ENCODE measurements at regions not wholly inside any gene's neighbourhood (a gene's known extent, or its start where the extent isn't known, plus 50 kb on each side); places are given as distances from the start of the nearest gene placed in this dataset.

DNA sequence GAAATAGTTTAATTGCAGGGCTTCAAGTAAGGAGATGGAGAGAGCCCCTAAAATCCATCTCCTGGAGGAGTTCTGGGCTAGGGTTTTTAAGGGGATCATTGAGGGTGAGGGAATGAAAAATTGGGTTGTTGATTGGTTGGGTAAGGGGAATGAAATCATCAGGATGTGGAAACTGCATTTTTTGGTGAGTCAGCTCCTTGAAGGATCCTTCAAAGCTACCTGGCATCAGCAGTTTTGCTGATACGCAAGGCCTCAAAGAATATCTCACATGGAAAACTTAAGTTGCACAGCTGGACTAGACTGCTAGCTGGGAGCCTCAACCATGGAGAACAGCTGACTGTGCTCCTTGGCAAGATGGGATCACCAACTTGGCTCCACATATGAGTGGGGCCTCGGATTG, 136.7 kb downstream of the FGF10 start:
- no peak for ATAC-seq (replicated peaks)
- Mint-ChIP-seq H3K27me3 (no peaks in the 10 kb centered on the region), H3K27ac (no peak overlapping the region), H3K9me3 (peaks cover 2 to 4% of the 10 kb centered on the region in 2 donors), H3K36me3 (no peaks in the 10 kb centered on the region), H3K4me3 (no peak overlapping the region), H3K4me1 (no peaks in the 10 kb centered on the region)
- no peak for DNase-seq

DNA sequence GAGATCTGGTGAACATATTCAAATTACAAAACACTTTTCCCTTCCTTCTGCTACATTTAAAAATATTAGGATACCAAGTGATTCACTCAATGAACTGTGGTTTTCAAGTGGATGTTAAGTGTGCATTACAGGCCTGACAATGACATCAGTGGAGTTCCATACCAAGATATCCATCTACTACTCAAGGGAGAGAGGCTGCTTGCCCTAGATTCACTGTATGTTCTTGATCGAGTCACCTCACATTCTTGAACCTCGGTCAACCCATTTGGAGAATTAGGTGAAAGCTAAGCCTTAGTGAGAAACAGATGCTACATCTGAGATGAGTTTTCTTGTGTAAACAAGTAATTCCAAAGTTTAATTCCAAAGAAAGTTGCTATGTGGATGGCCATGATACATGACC, 142.2 kb downstream of the FGF10 start:
- ATAC-seq (replicated peaks) (no peak), DNase-seq (no peak)
- H3K27ac Mint-ChIP-seq, result no peak overlapping the region
- H3K9me3 Mint-ChIP-seq, result peaks cover 4% of the 10 kb centered on the region in 2 donors
- H3K36me3 Mint-ChIP-seq, result no peaks in the 10 kb centered on the region
- H3K4me3 Mint-ChIP-seq, result no peak overlapping the region
- H3K4me1 Mint-ChIP-seq, result no peaks in the 10 kb centered on the region
- H3K27me3 Mint-ChIP-seq, result no peaks in the 10 kb centered on the region

DNA sequence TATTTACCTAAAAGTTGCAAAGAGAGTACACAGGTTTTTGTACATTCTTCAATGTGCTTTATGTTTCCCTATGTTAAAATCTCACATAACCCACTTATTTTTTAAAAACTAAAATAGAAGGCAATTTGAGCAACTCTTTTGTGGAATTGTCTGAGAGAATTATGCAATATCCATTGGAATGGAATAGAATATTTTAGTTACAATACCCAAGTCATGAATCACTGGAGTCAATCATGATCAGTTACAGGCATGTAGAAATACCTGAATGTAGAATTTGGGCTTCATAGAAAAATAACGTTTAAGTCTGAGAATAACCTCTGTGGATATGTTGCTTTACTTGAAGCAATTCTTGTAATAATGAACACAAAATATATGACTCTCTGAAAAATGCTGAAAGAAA, 143.3 kb downstream of the FGF10 start:
- Mint-ChIP-seq H3K36me3 (no peaks in the 10 kb centered on the region), H3K27ac (no peak overlapping the region), H3K4me3 (no peak overlapping the region), H3K27me3 (no peaks in the 10 kb centered on the region), H3K9me3 (peaks cover 4% of the 10 kb centered on the region in 2 donors), H3K4me1 (no peaks in the 10 kb centered on the region)
- no peak for ATAC-seq (replicated peaks)
- no peak for DNase-seq

DNA sequence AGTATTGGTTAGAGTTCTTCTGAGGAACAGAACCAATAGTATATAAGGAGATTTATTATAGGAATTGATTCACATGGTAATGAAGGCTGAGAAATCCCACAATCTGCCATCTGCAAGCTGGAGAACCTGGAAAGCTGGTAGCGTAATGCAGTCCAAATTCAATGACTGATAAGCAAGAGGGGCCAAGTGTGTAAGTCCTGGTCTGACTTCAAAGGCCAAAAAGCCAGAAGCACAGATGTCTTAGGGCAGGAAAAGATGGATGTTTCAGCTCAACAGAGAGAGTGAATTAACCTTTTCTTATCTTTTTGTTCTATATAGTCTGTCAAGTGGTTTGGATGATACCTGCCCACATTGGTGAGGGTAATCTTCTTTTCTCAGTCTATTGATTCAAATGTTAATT, 146.4 kb downstream of the FGF10 start:
- no peaks in the 10 kb centered on the region for H3K27me3 Mint-ChIP-seq
- H3K36me3 Mint-ChIP-seq, result no peaks in the 10 kb centered on the region
- H3K4me3 Mint-ChIP-seq, result no peak overlapping the region
- peaks cover 0 to 2% of the 10 kb centered on the region in 2 donors for H3K9me3 Mint-ChIP-seq
- DNase-seq (no peak), ATAC-seq (replicated peaks) (no peak)
- no peak overlapping the region for H3K27ac Mint-ChIP-seq
- no peaks in the 10 kb centered on the region for H3K4me1 Mint-ChIP-seq

DNA sequence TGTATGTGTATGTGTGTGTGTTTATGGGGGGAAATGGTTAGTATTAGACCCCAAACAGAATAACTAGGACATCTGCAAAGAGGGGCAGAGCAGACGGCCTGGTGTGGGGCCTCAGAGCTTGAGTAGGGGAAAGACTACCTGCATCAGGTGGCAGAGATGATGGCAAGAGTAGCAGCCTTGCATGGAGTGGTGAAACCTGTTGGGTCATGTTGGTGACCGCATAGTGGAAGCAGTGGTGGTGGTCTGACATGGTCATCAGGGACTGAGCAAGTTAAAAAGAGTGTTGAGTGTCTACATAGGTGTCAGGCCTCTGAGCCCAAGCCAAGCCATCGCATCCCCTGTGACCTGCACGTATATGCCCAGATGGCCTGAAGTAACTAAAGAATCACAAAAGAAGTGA, 153.2 kb downstream of the FGF10 start:
- H3K4me1 Mint-ChIP-seq, result no peaks in the 10 kb centered on the region
- H3K27ac Mint-ChIP-seq, result no peak overlapping the region
- ATAC-seq (replicated peaks) (no peak), DNase-seq (no peak)
- peaks cover 0 to 2% of the 10 kb centered on the region in 2 donors for H3K9me3 Mint-ChIP-seq
- no peaks in the 10 kb centered on the region for H3K36me3 Mint-ChIP-seq
- no peaks in the 10 kb centered on the region for H3K27me3 Mint-ChIP-seq
- H3K4me3 Mint-ChIP-seq, result no peak overlapping the region

DNA sequence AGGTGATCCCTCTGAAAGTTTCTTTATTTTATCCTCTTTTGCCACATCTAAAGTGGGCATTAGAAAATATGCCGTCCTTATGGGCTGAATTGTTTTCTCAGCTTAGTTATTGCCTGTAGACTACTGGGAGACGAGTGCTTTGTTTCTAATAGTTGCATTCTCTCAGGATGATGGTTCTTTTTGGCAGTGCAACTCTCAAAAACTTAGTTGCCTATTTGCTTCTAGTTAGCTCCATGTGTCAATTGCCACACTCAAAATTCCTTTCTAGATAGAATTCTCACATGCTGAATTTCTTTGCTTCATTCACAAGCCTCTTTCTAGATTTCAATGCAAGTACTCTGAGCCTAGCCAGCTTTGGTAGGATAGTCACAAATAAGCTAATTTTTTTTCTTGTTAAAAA, 155.5 kb downstream of the FGF10 start:
- Mint-ChIP-seq H3K4me1 (no peaks in the 10 kb centered on the region), H3K27ac (no peak overlapping the region), H3K27me3 (no peaks in the 10 kb centered on the region), H3K9me3 (peaks cover 2 to 8% of the 10 kb centered on the region in 2 donors), H3K36me3 (no peaks in the 10 kb centered on the region), H3K4me3 (no peak overlapping the region)
- ATAC-seq (replicated peaks) (no peak), DNase-seq (no peak)

DNA sequence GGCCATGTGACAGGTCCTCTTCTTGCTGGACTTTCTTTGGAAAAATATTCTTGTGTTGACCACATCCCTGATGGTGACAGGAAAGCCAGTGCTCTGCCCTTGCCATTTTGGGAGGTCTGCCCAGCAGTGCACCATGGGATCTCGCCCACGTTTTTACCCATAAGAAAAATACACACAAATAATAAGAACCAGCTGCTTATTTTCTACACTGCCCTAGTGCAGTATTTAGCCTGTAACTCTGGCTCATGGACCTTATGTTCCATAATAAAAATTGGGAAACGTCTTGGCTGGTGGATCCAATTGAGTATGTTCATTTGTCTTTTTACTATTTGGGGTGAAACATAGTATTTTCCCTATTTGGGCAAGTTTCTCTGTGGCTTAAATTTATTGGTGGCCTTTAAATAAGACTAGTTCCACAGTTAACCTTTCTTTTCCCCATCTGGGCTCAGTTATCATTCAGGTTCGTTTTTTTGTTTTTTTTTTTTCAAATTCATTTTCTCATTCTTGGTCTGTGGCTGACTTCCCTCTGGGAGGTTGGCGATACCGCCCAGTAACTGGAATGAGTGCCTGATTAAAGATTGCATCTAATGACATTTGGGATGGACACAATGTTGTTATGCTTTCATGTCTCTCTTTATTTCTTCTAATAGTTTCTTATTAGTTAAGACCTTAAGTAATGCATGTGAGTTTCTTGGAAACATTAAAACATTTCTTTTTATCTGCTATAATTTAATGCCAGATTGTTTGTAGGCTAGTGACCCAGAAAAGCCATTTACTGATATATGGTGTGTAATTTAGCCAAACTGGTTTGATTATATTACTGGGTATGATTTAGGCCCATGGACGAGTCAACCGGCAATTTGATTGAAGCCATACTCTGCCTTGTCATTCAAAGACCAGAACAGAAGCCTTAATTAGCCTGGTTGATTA, 163.7 kb downstream of the FGF10 start:
- Mint-ChIP-seq H3K4me3 (no peak overlapping the region), H3K36me3 (no peaks in the 10 kb centered on the region), H3K27me3 (no peaks in the 10 kb centered on the region), H3K9me3 (peaks cover 9 to 10% of the 10 kb centered on the region in 2 donors), H3K27ac (no peak overlapping the region), H3K4me1 (no peaks in the 10 kb centered on the region)
- DNase-seq, result no peak
- no peak for ATAC-seq (replicated peaks)

DNA sequence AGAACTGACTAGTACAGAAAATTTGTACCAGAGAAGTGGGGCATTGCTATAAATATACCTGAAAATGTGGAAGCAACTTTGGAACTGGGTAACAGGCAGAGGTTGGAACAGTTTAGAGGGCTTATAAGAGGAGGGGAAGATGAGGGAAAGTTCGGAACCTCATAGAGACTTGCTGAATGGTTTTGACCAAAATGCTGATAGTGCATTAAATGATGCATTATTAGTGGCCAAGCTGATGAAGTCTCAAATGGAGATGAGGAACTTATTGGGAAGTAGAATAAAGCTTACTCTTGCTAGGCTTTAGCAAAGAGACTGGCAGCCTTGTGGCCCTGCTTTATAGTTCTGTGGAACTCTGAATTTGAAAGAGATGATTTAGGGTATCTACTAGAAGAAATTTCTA, 189.8 kb downstream of the FGF10 start:
- DNase-seq (no peak), ATAC-seq (replicated peaks) (no peak)
- Mint-ChIP-seq H3K36me3 (no peaks in the 10 kb centered on the region), H3K4me3 (no peak overlapping the region), H3K27me3 (no peaks in the 10 kb centered on the region), H3K9me3 (peaks cover 14 to 15% of the 10 kb centered on the region in 2 donors), H3K27ac (no peak overlapping the region), H3K4me1 (no peaks in the 10 kb centered on the region)

DNA sequence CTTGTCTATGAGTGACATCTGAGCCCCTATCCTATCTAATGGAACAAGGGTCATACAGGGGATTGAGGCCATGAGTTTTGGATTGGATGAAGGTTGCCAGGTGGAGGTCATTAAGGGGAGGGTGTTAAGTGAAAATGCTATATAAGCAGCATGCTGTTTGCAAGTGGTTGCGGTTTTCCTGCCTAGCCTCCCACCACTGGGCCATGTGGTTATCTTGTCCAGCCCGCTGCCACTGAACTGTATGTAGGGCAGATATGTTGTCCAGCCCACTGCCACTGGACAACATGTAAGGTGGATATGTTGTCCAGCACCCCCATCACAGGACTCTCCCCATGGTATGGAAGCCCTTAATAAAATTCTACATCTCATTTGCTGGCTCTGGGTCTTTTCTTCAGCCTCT, 200.0 kb downstream of the FGF10 start:
- no peak overlapping the region for H3K27ac Mint-ChIP-seq
- no peaks in the 10 kb centered on the region for H3K4me1 Mint-ChIP-seq
- ATAC-seq (replicated peaks) (no peak), DNase-seq (no peak)
- H3K27me3 Mint-ChIP-seq, result no peaks in the 10 kb centered on the region
- no peak overlapping the region for H3K4me3 Mint-ChIP-seq
- peaks cover under 1 to 9% of the 10 kb centered on the region in 2 donors for H3K9me3 Mint-ChIP-seq
- no peaks in the 10 kb centered on the region for H3K36me3 Mint-ChIP-seq

DNA sequence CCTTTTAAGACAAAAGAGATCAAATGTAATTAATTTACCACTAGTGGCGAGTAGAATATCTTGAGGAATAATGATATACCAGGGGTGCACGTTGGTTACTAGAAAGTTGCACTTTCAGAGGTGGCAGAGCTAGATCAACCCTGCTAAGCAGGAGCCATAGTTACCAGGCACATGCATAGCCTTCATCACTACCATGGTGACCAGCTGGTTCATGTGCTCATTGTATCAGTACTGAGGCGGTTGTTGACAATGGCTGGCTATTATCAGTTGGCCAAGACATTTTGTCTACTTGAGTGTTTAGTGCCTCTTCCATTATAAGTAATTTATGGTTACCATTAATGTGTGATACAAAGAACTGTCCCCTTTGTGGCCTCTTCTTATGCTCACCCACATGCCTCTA, 201.2 kb downstream of the FGF10 start:
- H3K27ac Mint-ChIP-seq, result no peak overlapping the region
- no peaks in the 10 kb centered on the region for H3K36me3 Mint-ChIP-seq
- no peaks in the 10 kb centered on the region for H3K27me3 Mint-ChIP-seq
- DNase-seq (no peak), ATAC-seq (replicated peaks) (no peak)
- peaks cover 3 to 8% of the 10 kb centered on the region in 2 donors for H3K9me3 Mint-ChIP-seq
- no peak overlapping the region for H3K4me3 Mint-ChIP-seq
- H3K4me1 Mint-ChIP-seq, result no peaks in the 10 kb centered on the region

DNA sequence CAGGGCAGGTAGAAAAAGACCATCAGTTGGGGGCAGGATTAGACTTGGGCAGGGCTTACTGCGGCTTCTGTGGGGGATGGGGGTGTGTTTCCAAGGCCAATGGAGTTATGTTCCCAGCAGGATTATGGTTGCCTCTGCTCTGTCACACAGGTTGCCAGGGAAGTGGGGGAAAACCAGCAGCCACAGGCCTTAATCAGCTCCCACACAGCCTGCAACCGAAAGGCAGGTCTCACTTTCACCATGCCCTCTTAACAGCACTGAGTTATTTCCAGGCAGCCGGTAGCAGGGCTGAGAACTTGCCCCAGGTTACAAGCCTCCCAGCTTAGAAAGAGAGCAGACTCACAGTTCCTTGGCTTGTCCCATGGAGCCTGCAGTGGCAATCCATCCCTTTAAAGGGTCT, 205.5 kb downstream of the FGF10 start:
- DNase-seq (no peak), ATAC-seq (replicated peaks) (no peak)
- Mint-ChIP-seq H3K4me3 (no peak overlapping the region), H3K36me3 (no peaks in the 10 kb centered on the region), H3K27me3 (no peaks in the 10 kb centered on the region), H3K27ac (no peak overlapping the region), H3K9me3 (peaks cover 8 to 12% of the 10 kb centered on the region in 2 donors), H3K4me1 (no peaks in the 10 kb centered on the region)

DNA sequence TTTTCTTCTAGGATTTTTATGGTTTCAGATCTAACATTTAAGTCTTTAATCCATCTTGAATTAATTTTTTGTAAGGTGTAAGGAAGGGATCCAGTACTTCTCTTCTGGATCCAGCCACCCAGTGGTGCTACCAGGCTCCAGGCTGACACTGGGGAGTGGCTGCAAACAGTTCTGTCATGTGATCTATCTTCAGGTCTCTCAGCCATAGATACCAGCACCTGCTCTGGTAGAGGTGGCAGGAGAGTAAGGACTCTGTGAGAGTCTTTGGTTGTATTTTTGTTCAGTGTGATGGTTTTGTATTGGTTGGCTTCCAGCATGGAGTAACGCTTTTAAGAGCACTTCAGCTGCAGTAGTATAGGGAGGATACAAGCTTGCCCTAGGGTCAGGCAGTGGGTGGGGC, 205.9 kb downstream of the FGF10 start:
- no peak overlapping the region for H3K27ac Mint-ChIP-seq
- ATAC-seq (replicated peaks), result no peak
- H3K9me3 Mint-ChIP-seq, result peaks cover 8 to 14% of the 10 kb centered on the region in 2 donors
- no peak overlapping the region for H3K4me3 Mint-ChIP-seq
- H3K4me1 Mint-ChIP-seq, result no peaks in the 10 kb centered on the region
- no peak for DNase-seq
- no peaks in the 10 kb centered on the region for H3K27me3 Mint-ChIP-seq
- H3K36me3 Mint-ChIP-seq, result no peaks in the 10 kb centered on the region

DNA sequence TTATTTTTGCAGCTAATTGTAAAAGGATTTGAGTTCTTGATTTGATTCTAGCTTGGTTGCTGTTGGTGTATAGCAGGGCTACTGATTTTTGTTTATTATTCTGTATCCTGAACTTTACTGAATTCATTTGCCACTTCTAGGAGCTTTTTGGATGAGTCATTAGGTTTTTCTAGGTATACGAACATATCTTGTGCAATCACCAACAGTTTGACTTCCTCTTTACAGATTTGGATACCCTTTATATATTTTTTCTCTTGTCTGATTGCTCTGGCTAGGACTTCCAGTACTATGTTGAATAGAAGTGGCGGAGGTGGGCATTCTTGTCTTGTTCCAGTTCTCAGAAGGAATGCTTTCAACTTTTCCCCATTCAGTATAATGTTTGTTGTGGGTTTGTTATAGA, 210.8 kb downstream of the FGF10 start:
- Mint-ChIP-seq H3K4me3 (no peak overlapping the region), H3K36me3 (no peaks in the 10 kb centered on the region), H3K9me3 (peaks cover 11 to 21% of the 10 kb centered on the region in 2 donors), H3K27ac (no peak overlapping the region), H3K4me1 (no peaks in the 10 kb centered on the region), H3K27me3 (no peaks in the 10 kb centered on the region)
- no peak for ATAC-seq (replicated peaks)
- DNase-seq, result no peak

DNA sequence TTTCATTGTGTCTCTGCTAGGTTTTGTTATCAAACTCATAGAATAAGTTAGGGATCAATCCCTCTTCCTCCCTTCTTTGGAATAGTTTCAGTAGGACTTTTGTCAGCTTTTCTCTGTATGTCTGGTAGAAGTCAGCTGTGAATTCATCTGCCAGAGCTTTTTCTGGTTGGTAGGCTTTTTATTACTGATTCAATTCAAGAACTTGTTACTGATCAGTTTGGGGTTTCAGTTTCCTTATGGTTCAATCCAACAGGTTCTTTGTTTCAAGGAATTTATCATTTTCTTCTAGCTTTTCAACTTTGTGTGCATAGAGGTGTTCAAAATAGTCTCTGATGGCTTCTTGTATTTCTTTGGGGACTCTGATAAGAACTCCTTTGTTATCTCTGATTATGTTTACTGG, 221.7 kb downstream of the FGF10 start:
- Mint-ChIP-seq H3K36me3 (no peaks in the 10 kb centered on the region), H3K27me3 (no peaks in the 10 kb centered on the region), H3K4me3 (no peak overlapping the region), H3K27ac (no peak overlapping the region), H3K9me3 (peaks cover 5 to 14% of the 10 kb centered on the region in 2 donors), H3K4me1 (no peaks in the 10 kb centered on the region)
- DNase-seq (no peak), ATAC-seq (replicated peaks) (no peak)

DNA sequence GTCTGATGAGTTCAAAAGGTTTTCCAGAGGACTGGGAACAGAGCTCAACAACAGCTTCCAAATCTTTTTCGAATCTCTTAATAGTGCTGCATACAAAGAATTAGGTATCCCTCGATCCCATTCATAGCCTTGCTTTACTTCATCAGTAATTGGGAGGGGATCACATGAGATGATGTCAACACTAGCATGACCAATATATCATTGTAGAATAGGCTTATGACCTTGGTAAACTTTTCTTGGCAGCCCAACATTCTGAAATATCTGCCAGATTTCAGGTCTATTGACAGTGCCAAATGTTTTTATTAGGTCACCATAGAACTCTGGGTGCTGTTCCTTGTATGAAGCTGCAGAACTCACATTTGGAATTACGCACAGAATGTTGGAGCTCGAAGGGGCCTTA, 228.9 kb downstream of the FGF10 start:
- Mint-ChIP-seq H3K27me3 (no peaks in the 10 kb centered on the region), H3K27ac (no peak overlapping the region), H3K36me3 (no peaks in the 10 kb centered on the region), H3K9me3 (peaks cover 8% of the 10 kb centered on the region in 2 donors), H3K4me3 (no peak overlapping the region), H3K4me1 (no peaks in the 10 kb centered on the region)
- ATAC-seq (replicated peaks) (no peak), DNase-seq (no peak)

Data from stimulated activated naive B cell treated with anti-CD40 and anti-IgM and Interleukin-4, amounts not matched to agents 10 μg/mL and 1 μg/mL and 100 μg/mL, for 72 hours (primary cell).